K562 (cell line): ENCODE measurements at regions not wholly inside any gene's neighbourhood (a gene's known extent, or its start where the extent isn't known, plus 50 kb on each side); places are given as distances from the start of the nearest gene placed in this dataset.
"Not testable (repeated sequence)": the region's sequence is repeated elsewhere in the genome, so short reads cannot be mapped to it uniquely, and the experiment has no call there.

Source experiments
- ATAC-seq: fragments of 200-7000 bp; cut with Tn5 transposase; 3 replicates; pipeline ENCODE4 v1.9.1; 2020; ENCODE audit warnings: moderate library complexity
- BruUV-seq: library from RNA; stranded (reverse); fragments of 400-500 nt; replicated peaks from 2 replicates; lab custom pipeline; 2021; lab: Mats Ljungman, UMichigan
- CTCF ChIA-PET: fragments of 300-600 bp; formaldehyde crosslinking; extraction: SDS; loops from one replicate; lab custom pipeline; 2021; ENCODE audit warnings: low intra/inter-chr PET ratio; lab: Yijun Ruan, JAX
- POLR2A ChIA-PET: fragments of 300-600, 350-650 bp; sonication (Branson Sonifier 250); formaldehyde crosslinking; extraction: SDS; loops from one replicate; lab custom pipeline; 2021; ENCODE audit warnings: antibody characterized with exemption, inconsistent platforms; lab: Yijun Ruan, JAX
- DNase-seq, 4 experiments: peaks; one replicate each; pipeline versions ENCODE4 v3.0.0 to v3.0.0-alpha.2; 2011 to 2018; ENCODE audit warnings: low spot score in 3 of 4, mixed read lengths in 3 of 4; ENCODE audit errors: extremely low read depth in 1 of 4
- FAIRE-seq: peaks from 2 replicates; lab custom pipeline; 2011; peaks lifted over from hg19 to GRCh38; lab: Jason Lieb, UNC
- H2AFZ ChIP-seq: 2 replicates; pipeline ENCODE4 v1.6.0; 2011; ENCODE audit warnings: low read depth, low read length, control low read depth, inconsistent platforms
- H3K27ac ChIP-seq: fragments of 200-600 bp; 3 replicates; pipeline ENCODE4 v1.8.0; 2011; ENCODE audit warnings: low read depth, mild to moderate bottlenecking, control low read depth, inconsistent platforms, low read length, moderate library complexity, mixed read lengths; ENCODE audit errors: extremely low read depth
- H3K27me3 ChIP-seq, 2 experiments: fragments of 300-600 bp in 1 of 2; 2 replicates in 1 of 2; 3 replicates in 1 of 2; pipeline versions ENCODE4 v1.6.0 to v1.8.0; 2011; ENCODE audit warnings: inconsistent platforms in 2 of 2, low read length in 2 of 2, mild to moderate bottlenecking in 1 of 2, mixed read lengths in 1 of 2, moderate library complexity in 1 of 2; ENCODE audit not compliant: control insufficient read depth in 2 of 2, insufficient read depth in 2 of 2
- H3K36me3 ChIP-seq: fragments of 300-600 bp; 3 replicates; pipeline ENCODE4 v1.8.0; 2011; ENCODE audit warnings: mild to moderate bottlenecking, low read length, inconsistent platforms; ENCODE audit not compliant: control insufficient read depth, insufficient read depth
- H3K4me1 ChIP-seq, 2 experiments: fragments of 200-600 bp in 1 of 2; replicated peaks in 1 of 2; 2 replicates in 1 of 2; 3 replicates in 1 of 2; pipeline versions ENCODE4 v1.5.1 to v1.8.0; 2011; ENCODE audit warnings: inconsistent platforms in 2 of 2, low read length in 2 of 2, mild to moderate bottlenecking in 1 of 2, mixed read lengths in 1 of 2, moderate library complexity in 1 of 2; ENCODE audit not compliant: control insufficient read depth in 2 of 2, insufficient read depth in 2 of 2
- H3K4me2 ChIP-seq: 2 replicates; pipeline ENCODE4 v1.6.1; 2011; ENCODE audit warnings: low read length, control low read depth, inconsistent platforms, mixed read lengths; ENCODE audit not compliant: insufficient read depth
- H3K4me3 ChIP-seq: fragments of 200-600 bp; sonication (generic), shearing (Covaris generic); 2 replicates; pipeline ENCODE4 v1.5.1; 2016; ENCODE audit warnings: control low read depth, inconsistent platforms
- H3K79me2 ChIP-seq: fragments of 200-600 bp; 3 replicates; pipeline ENCODE4 v1.8.0; 2011; ENCODE audit warnings: low read length, inconsistent platforms; ENCODE audit not compliant: control insufficient read depth, insufficient read depth
- H3K9ac ChIP-seq, 2 experiments: 2 replicates each; pipeline versions ENCODE4 v1.6.0 to v1.6.1; 2011; ENCODE audit warnings: low read depth in 2 of 2, low read length in 2 of 2, control low read depth in 1 of 2, inconsistent platforms in 1 of 2, mild to moderate bottlenecking in 1 of 2, mixed read lengths in 1 of 2; ENCODE audit not compliant: insufficient read depth in 1 of 2
- H3K9me1 ChIP-seq: one replicate; pipeline ENCODE4 v1.6.0; 2011; ENCODE audit warnings: inconsistent platforms, mild to moderate bottlenecking, low read length, moderate library complexity; ENCODE audit not compliant: control insufficient read depth, insufficient read depth
- H3K9me3 ChIP-seq: replicated peaks from 2 replicates; pipeline ENCODE4 v1.5.1; 2011; ENCODE audit warnings: low read depth, low read length, inconsistent platforms; ENCODE audit not compliant: control insufficient read depth, insufficient read depth
- H4K20me1 ChIP-seq: replicated peaks from 2 replicates; pipeline ENCODE4 v1.6.1; 2011; ENCODE audit warnings: low read length, inconsistent platforms, mixed read lengths; ENCODE audit not compliant: control insufficient read depth, insufficient read depth
- WGBS: fragments of 100-300 bp; shearing (Covaris generic); methylation state at CpG from one replicate; pipeline ENCODE4 v1.1.6; 2016; ENCODE audit warnings: low coverage, mixed read lengths; ENCODE audit not compliant: insufficient coverage; ENCODE audit errors: missing lambda C conversion rate; 5-methylcytosine and 5-hydroxymethylcytosine counted together
- in situ Hi-C: fragments of 300-500 bp; cut with MboI; formaldehyde crosslinking; loops from 4 replicates; pipeline ENCODE4 v1.15.0; 2018; ENCODE audit warnings: inconsistent platforms, mixed read lengths
- intact Hi-C: fragments of 100-400 bp; cut with micrococcal nuclease; formaldehyde crosslinking; loops from 2 replicates; pipeline ENCODE4 v1.14.2; 2022

DNA sequence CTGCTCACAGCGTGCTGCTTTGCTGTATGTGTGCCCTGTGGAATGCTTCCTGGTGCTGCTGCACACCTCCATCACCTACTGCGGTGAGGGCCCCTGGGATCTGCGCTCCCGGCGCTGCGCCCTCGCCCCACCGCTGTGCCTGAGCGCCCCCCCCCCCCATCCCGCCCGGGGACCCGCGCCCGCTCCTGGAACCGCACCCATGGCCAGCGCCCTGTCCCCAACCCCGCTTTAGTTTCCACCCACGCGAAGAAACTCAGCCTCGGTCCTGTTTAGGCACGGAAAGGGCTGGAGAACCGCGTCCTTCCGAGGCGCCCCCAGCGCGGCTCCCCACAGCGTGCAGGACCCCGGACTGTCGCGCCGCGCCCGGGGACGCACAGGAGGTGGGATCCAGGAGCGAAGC is 265.5 kb downstream of the POTEB3 start:
- intact Hi-C loops, H3K4me2 ChIP-seq, H2AFZ ChIP-seq, H3K27me3 ChIP-seq, H3K79me2 ChIP-seq, H3K9ac ChIP-seq, BruUV-seq, CTCF ChIA-PET, FAIRE-seq, H3K36me3 ChIP-seq, H3K9me1 ChIP-seq, ATAC-seq, POLR2A ChIA-PET, H4K20me1 ChIP-seq, H3K9me3 ChIP-seq, H3K27ac ChIP-seq, DNase-seq, H3K4me1 ChIP-seq, H3K4me3 ChIP-seq: not testable (repeated sequence)
- in situ Hi-C loops: loop anchor here (25.0 kb wide), 1 partner anchor 987 kb away; no protein-coding TSS in a partner anchor
- 0% methylated on average over 1 of the region's 36 CpGs for WGBS

DNA sequence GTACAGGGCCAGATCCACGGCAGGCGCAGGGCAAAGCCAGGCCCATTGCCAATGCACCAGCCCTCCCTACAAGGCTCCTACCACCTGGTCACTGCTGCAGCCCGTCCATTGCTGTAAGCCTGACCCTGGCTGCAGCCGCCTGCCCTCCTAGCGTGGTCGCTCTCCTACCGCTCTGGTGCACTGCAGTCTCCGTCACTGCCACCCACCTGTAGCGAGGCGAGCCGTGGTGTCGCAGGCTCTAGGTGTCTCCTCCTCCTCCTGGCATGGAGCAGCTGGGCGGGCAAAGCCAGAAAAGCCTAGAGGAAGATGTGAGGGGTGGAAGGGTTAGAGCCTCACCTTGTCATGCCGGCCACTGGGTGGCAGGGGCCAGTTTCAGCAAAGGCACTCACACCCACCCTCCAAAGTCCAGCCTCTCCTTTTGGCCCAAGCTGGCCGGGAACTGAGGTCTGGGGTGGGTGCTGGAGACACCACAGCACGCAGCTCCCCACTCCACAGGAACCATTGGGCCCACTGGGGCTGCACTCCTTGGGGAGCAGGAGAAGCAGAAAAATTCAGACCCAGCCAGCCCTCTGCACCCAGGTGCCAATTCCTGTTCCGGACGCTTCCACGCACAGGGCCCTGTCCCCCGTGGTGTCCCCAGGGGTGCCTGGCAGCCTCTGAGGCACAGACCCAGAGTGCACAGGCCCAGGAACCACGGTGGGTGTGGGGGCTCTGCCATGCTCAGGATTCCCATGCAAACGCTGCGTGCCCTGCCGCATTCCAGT is 285.3 kb upstream of the POTEB2 start:
- ATAC-seq, H3K4me2 ChIP-seq, H2AFZ ChIP-seq, H3K9me1 ChIP-seq, intact Hi-C loops, H3K36me3 ChIP-seq, H3K27me3 ChIP-seq, POLR2A ChIA-PET, H3K4me3 ChIP-seq, H3K27ac ChIP-seq, H3K9ac ChIP-seq, H3K79me2 ChIP-seq, in situ Hi-C loops, FAIRE-seq, DNase-seq, H3K4me1 ChIP-seq, H4K20me1 ChIP-seq, H3K9me3 ChIP-seq, CTCF ChIA-PET, BruUV-seq: not testable (repeated sequence)
- 15% methylated on average over 4 of the region's 24 CpGs for whole genome bisulfite sequencing

GRCh38 chr15:21148136-21148535 is 282.0 kb upstream of the POTEB2 start:
- 0% methylated on average over 3 of the region's 5 CpGs for WGBS
- POLR2A ChIA-PET, H3K79me2 ChIP-seq, H2AFZ ChIP-seq, H3K9me3 ChIP-seq, H3K27me3 ChIP-seq, H3K4me2 ChIP-seq, H3K4me1 ChIP-seq, H3K36me3 ChIP-seq, intact Hi-C loops, H3K9ac ChIP-seq, CTCF ChIA-PET, H4K20me1 ChIP-seq, H3K9me1 ChIP-seq, DNase-seq, H3K4me3 ChIP-seq, in situ Hi-C loops, BruUV-seq, FAIRE-seq, ATAC-seq, H3K27ac ChIP-seq: not testable (repeated sequence)

GRCh38 chr15:21133893-21134292 is 267.8 kb upstream of the POTEB2 start:
- POLR2A ChIA-PET, BruUV-seq, H3K27ac ChIP-seq, CTCF ChIA-PET, H3K27me3 ChIP-seq, H3K79me2 ChIP-seq, H3K4me2 ChIP-seq, H3K4me1 ChIP-seq, H3K9me3 ChIP-seq, H3K9ac ChIP-seq, intact Hi-C loops, H3K36me3 ChIP-seq, H3K4me3 ChIP-seq, ATAC-seq, DNase-seq, H4K20me1 ChIP-seq, H3K9me1 ChIP-seq, H2AFZ ChIP-seq, in situ Hi-C loops, FAIRE-seq: not testable (repeated sequence)
- WGBS: no CpG with 5 or more reads among the region's 7 CpGs
